Suprapubic skin (tissue), 4 donors: ENCODE measurements at regions not wholly inside any gene's neighbourhood (a gene's known extent, or its start where the extent isn't known, plus 50 kb on each side); places are given as distances from the start of the nearest gene placed in this dataset.

Source experiments
- EP300 ChIP-seq: sonication (generic); formaldehyde crosslinking; IDR thresholded peaks from one replicate; pipeline ENCODE4 v1.6.1; 2017; ENCODE audit warnings: antibody characterized with exemption
- POLR2A ChIP-seq, 2 donors: fragments of 450-650 bp; IDR thresholded peaks; one replicate each; pipeline ENCODE4 v1.6.1; 2017; ENCODE audit warnings: antibody characterized with exemption in 2 of 2, mild to moderate bottlenecking in 2 of 2, moderate library complexity in 2 of 2
- POLR2AphosphoS5 ChIP-seq, 3 donors: sonication (generic); formaldehyde crosslinking; IDR thresholded peaks; one replicate each; pipeline ENCODE4 v1.6.1; 2017; ENCODE audit warnings: antibody characterized with exemption in 3 of 3
- TF ChIP-seq, protein P1 (sequence below), 2 donors: fragments of 200-600 bp in 1 of 2; fragments of 450-650 bp in 1 of 2; sonication (generic) in 1 of 2; IDR thresholded peaks; one replicate each; pipeline ENCODE4 v1.5.1; 2016 to 2019; ENCODE audit warnings: antibody characterized with exemption in 2 of 2, mild to moderate bottlenecking in 1 of 2, moderate library complexity in 1 of 2

DNA sequence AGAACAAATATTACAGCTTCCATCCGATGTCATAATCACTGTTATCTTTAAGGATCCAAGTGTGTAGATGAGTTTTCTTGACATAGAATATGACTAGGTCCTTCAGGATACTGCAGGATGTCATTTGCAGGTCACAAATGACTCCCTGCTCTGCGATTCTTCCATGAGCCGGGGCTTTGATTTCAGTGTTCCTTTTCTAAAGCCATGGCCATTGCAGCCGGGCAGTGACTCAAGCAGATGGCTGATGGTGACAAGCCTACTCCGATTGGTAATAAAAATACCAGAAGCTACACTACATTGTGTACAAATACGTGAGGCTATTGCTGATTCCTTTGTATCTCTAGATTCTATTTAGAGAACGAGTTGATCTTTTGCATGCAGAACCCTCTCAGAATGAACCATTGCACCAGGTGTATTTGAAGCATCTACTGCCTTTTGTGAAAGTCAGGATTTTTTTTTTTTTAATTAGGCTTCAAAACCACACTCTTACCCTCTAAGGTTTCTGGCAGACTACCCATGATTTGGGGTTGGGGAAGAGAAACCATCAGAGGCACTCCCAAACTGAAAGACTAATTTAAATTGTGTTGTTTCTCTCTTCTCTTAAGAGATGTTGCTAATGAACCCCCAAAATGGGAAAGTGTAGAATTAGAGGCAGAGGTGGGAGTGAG is 271.0 kb upstream of the ADRA1B start:
- TF ChIP-seq, protein P1, sequence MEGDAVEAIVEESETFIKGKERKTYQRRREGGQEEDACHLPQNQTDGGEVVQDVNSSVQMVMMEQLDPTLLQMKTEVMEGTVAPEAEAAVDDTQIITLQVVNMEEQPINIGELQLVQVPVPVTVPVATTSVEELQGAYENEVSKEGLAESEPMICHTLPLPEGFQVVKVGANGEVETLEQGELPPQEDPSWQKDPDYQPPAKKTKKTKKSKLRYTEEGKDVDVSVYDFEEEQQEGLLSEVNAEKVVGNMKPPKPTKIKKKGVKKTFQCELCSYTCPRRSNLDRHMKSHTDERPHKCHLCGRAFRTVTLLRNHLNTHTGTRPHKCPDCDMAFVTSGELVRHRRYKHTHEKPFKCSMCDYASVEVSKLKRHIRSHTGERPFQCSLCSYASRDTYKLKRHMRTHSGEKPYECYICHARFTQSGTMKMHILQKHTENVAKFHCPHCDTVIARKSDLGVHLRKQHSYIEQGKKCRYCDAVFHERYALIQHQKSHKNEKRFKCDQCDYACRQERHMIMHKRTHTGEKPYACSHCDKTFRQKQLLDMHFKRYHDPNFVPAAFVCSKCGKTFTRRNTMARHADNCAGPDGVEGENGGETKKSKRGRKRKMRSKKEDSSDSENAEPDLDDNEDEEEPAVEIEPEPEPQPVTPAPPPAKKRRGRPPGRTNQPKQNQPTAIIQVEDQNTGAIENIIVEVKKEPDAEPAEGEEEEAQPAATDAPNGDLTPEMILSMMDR (IDR thresholded peaks at IDR 0.05): no peak
- no peak for TF ChIP-seq POLR2A (IDR thresholded peaks at IDR 0.05)
- no peak for TF ChIP-seq EP300
- no peak for TF ChIP-seq POLR2AphosphoS5 (IDR thresholded peaks at IDR 0.05)
